ENCODE measurements at regions not wholly inside any gene's neighbourhood (a gene's known extent, or its start where the extent isn't known, plus 50 kb on each side); places are given as distances from the start of the nearest gene placed in this dataset.

DNA sequence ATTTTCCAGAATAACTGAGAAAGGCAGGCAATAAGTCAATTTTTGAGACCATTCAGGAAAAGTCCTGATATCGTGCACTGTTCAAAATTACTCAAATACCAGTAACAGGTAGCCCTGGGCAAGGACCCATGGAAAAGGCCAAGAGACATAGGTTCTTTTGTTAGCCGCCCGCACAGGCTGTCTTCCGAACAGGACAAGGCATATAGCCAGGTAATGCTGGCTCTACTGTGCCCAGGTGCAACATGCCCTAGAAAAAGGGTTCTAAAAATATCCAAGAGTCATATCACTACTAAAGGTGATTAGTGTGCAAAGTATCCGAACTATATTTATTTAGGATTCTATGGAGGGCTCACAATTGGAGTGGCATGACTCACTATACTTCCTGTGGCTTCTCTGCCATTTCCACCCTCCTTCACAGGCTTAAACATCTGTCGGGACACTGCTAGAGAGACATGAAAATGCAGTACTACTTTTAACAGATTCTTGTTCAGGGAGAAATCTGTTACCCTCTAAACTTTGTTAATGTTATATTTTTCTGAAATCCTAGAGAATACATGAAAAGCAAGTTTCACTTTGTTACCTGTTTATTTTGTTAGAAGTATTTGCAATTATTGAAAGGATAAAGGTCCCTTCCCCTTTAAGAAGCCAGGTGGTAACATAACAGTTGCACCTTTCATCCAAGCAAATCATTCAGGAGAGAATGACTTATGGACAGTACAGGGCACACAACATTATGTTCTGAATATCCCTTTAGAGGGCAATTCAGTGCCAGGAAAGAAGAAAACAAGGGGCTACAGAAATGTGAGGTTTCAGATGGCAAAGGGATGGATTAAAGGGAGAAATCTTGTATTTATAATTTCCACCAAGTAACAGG lies 293.3 kb upstream of the THBS1 start:
- DNase-seq = no peak
- TF ChIP-seq, protein P1, sequence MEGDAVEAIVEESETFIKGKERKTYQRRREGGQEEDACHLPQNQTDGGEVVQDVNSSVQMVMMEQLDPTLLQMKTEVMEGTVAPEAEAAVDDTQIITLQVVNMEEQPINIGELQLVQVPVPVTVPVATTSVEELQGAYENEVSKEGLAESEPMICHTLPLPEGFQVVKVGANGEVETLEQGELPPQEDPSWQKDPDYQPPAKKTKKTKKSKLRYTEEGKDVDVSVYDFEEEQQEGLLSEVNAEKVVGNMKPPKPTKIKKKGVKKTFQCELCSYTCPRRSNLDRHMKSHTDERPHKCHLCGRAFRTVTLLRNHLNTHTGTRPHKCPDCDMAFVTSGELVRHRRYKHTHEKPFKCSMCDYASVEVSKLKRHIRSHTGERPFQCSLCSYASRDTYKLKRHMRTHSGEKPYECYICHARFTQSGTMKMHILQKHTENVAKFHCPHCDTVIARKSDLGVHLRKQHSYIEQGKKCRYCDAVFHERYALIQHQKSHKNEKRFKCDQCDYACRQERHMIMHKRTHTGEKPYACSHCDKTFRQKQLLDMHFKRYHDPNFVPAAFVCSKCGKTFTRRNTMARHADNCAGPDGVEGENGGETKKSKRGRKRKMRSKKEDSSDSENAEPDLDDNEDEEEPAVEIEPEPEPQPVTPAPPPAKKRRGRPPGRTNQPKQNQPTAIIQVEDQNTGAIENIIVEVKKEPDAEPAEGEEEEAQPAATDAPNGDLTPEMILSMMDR (IDR thresholded peaks at IDR 0.05) = no peak

DNA sequence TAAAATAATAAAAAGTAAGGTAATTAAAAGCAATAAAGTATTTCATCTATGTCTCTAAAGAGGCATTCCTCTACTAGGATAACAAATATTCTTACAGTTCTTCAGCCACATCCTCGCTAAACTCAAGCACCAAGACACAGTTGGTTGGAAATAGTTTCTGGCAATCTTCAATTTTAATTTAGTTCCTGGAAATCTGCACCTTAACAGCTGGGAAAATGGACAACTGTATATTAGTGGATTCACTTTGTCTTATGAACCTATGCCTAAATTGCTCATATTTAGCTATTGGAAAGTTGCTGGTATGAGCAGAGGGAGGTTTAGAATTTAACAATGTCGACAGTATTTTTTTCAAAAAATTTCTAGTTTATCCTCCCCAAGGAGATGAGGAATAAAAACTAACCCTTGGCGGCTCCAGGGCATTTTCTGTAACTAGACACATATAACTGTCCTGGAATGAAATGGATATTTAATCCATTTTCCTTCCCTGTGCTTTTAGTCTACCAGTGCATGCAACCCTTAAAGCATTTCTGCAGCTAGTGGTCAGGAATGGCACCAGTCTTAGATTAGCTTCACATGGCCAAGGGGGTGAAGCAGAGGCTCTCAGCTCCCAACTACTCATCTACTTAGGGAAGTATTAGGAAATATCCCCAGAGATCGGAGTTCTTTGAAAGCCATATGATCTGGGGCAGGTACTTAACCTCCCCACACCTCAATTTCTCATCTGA lies 290.0 kb upstream of the THBS1 start:
- H3K27ac ChIP-seq = no peak overlapping the region
- intact Hi-C loops (cut with DNase I; ENCODE audit: low total_unique reads) = no loop called here
- TF ChIP-seq, protein P1 (IDR thresholded peaks at IDR 0.05) = no peak
- H3K9me3 ChIP-seq = no peaks in the 10 kb centered on the region
- no peaks in the 10 kb centered on the region for H3K36me3 ChIP-seq
- no peaks in the 10 kb centered on the region for H3K4me1 ChIP-seq
- no peaks in the 10 kb centered on the region for H3K27me3 ChIP-seq
- H3K4me3 ChIP-seq = no peak overlapping the region
- no peak for DNase-seq

More for the DNA sequence above, 293.3 kb upstream of the THBS1 start:
- H3K9me3 ChIP-seq = no peaks in the 10 kb centered on the region
- H3K27ac ChIP-seq = no peak overlapping the region
- no peaks in the 10 kb centered on the region for H3K36me3 ChIP-seq
- H3K4me1 ChIP-seq = no peaks in the 10 kb centered on the region
- no peak overlapping the region for H3K4me3 ChIP-seq
- intact Hi-C loops (cut with DNase I; ENCODE audit: low total_unique reads) = no loop called here
- no peaks in the 10 kb centered on the region for H3K27me3 ChIP-seq

DNA sequence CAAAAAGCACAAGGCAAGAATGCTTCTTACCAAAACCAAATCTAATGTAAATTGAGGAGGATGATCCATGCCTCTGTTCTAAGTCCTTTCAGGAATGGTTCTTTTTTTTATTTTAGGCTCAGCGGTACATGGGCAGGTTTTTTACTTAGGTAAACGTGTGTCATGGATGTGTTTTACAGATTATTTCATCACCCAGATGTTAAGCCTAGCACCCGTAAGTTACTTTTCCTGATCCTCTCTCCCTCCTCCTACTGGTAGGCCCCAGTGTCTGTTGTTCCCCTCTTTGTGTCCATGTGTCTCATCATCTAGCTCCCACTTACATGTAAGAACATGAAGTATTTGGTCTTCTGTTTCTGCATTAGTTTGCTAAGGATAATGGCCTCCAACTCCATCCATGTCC lies 289.2 kb upstream of the THBS1 start:
- H3K4me1 ChIP-seq = no peaks in the 10 kb centered on the region
- intact Hi-C loops (cut with DNase I; ENCODE audit: low total_unique reads) = no loop called here
- DNase-seq = no peak
- H3K4me3 ChIP-seq = no peak overlapping the region
- H3K36me3 ChIP-seq = no peaks in the 10 kb centered on the region
- no peak overlapping the region for H3K27ac ChIP-seq
- TF ChIP-seq, protein P1 (IDR thresholded peaks at IDR 0.05) = no peak
- no peaks in the 10 kb centered on the region for H3K27me3 ChIP-seq
- H3K9me3 ChIP-seq = no peaks in the 10 kb centered on the region

DNA sequence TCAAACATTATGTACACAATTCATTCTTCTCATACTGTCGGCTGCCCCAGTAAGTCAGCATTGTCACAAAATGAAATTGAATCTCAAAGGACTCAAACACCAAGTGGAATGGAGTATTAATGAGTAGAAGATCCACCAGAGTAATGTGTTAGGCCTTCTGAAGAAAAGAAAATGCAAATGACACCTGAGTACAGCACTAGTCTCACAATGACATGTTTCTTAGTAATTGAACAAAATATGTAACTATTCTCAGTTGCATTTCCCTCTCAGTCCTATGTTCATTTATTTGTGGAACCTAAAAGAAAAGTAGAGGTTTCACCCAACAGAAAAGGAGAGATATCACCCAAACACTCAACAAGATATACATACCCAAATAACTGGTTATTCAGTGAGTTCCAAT lies 283.9 kb upstream of the THBS1 start:
- no peaks in the 10 kb centered on the region for H3K27me3 ChIP-seq
- H3K9me3 ChIP-seq = no peaks in the 10 kb centered on the region
- peaks cover 0 to 39% (median 12%) of the 10 kb centered on the region in 4 donors for H3K4me1 ChIP-seq
- TF ChIP-seq, protein P1 (IDR thresholded peaks at IDR 0.05) = no peak
- DNase-seq = no peak
- no peaks in the 10 kb centered on the region for H3K36me3 ChIP-seq
- H3K27ac ChIP-seq = no peak overlapping the region
- no peak overlapping the region for H3K4me3 ChIP-seq
- intact Hi-C loops (cut with DNase I; ENCODE audit: low total_unique reads) = no loop called here

DNA sequence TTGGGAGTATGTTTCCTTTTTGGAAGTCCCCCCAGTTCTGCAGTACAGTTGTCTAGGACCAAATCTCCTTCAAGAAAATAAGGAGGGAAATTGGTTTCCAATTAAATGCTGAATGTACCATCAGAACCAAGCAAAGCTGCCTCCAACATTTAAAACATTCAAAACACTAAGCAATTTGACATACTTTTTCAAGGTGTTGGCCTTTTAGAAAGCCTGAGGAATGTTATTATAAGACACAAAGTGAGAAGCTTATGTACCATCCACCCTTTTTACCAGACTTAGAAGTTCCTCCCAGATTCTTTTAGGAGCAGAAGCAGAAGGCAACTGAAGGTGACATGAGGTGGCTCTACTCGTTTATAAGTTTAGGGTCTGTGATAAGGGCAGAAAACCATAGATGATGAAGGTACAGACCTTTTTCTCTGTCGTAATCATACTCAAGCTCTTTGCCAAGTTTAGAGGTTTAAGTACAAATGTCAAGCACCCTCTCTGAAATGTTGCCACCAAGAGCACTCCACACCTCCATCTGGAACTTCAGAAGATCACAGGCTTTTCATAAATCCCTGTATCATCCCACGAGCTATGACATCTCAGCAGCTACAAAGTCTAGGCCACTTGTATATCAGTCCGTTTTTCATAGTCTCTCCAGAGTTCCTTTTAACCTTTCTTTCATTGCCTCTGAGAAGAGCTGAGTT lies 282.5 kb upstream of the THBS1 start:
- no peaks in the 10 kb centered on the region for H3K36me3 ChIP-seq
- H3K27me3 ChIP-seq = no peaks in the 10 kb centered on the region
- no peak overlapping the region for H3K4me3 ChIP-seq
- TF ChIP-seq, protein P1 (IDR thresholded peaks at IDR 0.05) = no peak
- H3K4me1 ChIP-seq = peaks cover 0 to 49% (median 13%) of the 10 kb centered on the region in 4 donors
- DNase-seq = no peak
- no peaks in the 10 kb centered on the region for H3K9me3 ChIP-seq
- H3K27ac ChIP-seq = no peak overlapping the region
- intact Hi-C loops (cut with DNase I; ENCODE audit: low total_unique reads) = no loop called here
